Fibroblast of skin of left quadriceps (primary cell): ENCODE measurements at regions not wholly inside any gene's neighbourhood (a gene's known extent, or its start where the extent isn't known, plus 50 kb on each side); places are given as distances from the start of the nearest gene placed in this dataset.

Experiments
- DNase-seq, 2 experiments: peaks; one replicate each; pipeline ENCODE4 v3.0.0-alpha.2; 2013; ENCODE audit warnings: low read depth in 2 of 2

DNA sequence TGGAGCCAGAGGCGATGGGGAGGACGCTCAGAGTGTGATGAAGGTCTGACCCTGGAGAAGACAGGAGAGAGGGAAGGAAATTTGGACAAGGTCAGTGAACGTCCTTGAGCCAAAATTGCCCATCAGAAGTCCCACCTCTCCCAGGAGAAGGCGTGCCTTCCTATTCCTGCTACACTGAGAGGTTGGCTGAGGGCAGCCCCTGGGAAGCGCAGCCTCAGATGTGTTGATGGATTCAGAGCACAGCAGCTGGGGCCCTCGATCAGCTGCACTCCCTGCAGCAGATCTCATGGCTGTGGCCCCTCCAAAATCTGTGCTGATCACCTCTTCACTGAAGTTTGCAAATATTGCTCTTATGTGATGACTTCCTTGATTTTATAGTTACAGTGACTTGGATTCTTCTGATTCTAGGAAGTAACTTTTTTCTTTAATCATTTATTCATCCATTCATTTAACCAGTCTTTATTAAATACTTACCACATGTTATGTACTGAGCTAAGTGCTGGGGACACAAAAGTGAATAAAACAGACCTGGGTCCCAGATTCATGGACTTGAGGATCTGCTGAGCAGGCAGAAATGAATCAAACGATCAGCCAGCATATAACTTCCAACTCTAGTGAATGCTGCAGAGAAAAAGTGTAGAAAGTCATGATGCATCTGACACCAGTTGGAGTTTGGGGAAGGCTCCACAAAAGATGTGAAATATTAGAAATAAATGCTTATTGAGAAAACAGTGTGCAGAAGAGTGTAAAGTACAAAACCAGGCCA, 69.6 kb upstream of the ARMC2 start:
- DNase-seq, result no peak

- DNase-seq, result no peak
Observed at GRCh38 chr6:108779536-108780275, 68.5 kb upstream of the ARMC2 start.

GRCh38 chr6:108780784-108781183, 67.4 kb upstream of the ARMC2 start:
- DNase-seq, result no peak

DNA sequence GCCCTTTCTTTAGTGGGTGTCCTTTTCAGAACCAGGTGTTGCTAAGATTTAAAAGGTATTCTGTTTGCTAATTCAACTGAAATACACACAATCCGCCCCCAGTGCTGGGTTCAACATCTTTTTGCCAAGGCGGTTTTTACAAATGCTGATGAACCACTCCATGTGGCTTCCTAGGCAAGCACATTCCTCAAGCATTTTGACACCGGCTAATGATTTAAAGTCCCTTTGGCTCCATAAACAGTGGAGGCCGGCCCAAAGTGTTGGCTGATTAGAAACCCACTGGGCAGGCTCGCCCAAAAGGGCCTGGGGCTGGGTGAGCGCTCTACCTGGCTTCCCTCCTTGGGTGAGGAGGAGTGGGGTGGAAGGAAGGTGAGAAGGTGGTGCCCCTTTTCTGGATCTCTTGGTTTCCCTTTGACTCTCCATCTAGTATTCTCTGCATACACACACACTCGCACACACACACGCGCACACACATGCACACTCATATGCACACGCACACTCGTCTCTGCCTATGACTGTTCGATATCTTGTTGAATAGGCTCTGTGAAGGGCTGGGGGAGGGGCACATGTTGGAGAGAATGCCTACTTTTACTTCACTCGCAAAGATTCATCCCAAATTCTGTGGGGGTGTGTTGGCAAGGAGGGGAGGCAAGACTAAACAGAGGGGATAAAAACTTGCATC, 66.7 kb upstream of the ARMC2 start:
- no peak for DNase-seq

- DNase-seq, result peak; percentile 51 to 62
Observed at GRCh38 chr6:108782179-108783041, 65.8 kb upstream of the ARMC2 start.

GRCh38 chr6:108785653-108786052, 62.6 kb upstream of the ARMC2 start:
- no peak for DNase-seq

- DNase-seq, result no peak
Observed at GRCh38 chr6:108788416-108788815, 59.8 kb upstream of the ARMC2 start.

DNA sequence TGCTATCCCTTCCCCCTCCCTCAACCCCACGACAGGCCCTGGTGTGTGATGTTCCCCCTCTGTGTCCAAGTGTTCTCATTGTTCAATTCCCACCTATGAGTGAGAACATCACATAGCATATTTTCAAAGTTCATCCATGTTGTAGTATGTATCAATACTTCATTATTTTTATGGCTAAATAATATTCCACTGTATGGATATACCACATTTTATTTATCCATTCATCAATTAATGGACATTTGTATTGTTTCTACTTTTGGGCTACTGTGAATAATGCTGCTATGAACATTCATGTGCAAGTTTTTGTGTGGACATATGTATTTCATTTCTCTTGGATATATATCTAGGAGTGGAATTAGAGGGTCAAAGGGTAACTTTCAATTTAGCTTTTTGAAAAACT, 58.7 kb upstream of the ARMC2 start:
- DNase-seq, result no peak

- no peak for DNase-seq
Observed at GRCh38 chr6:108791700-108792099, 56.5 kb upstream of the ARMC2 start.

DNA sequence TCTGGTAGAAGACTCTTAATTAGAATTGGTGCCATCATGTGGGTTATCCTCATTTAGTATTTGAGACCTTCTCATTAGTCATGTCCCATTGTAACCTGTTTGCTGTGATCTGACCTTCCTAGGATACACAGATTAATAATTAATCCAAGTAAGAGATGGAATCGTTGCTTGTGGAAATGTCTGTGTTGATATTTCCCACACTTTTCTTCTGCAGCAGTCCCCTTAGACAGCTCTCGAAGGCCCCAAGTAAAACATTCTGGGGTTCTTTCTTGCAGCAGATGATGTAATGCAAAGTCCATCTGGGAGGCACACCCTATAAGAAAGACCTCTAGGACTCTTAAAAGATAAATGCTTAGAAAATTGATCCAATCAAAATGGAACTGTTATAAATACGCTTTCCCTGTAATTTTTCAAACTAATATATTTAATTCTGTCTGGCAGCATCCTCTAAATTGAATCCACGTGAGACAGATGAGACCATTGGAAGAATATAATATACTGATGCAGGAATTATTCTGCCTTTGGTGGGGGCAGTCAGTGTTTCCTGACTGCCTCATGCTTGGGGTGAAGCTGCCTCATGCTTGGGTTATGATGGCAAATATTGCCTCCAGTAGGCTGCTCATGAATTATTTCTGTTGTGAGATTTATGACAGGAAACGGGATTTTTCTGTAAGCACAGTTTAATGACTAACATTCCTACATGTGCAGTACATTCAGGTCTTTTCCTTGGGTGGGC, 54.5 kb upstream of the ARMC2 start:
- no peak for DNase-seq

DNA sequence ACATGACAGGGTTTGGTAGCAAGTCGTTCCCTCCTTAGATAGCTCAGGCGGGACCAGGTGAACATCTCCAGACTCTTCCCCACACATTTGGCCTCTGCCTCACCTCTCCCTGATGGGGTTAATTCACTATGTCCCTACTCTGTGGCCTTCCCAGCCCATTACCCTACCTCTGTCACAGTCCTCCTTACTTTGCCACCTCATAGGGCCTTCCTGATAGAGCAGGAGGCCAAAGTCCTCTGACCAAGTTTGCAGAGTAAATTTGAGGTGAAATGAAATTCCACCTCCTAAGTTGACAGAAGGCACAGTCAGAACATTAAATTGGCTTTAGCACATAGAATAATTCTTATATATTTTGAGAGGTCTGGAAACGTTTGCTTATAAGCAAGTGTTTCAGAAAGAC, 53.1 kb upstream of the ARMC2 start:
- no peak for DNase-seq

GRCh38 chr6:108795814-108796213, 52.4 kb upstream of the ARMC2 start:
- no peak for DNase-seq

- DNase-seq, result no peak
Observed at GRCh38 chr6:108796875-108797274, 51.3 kb upstream of the ARMC2 start.

GRCh38 chr6:108797951-108798669, 50.1 kb upstream of the ARMC2 start:
- DNase-seq, result no peak
